IPS-11a (cell line): ENCODE measurements at regions not wholly inside any gene's neighbourhood (a gene's known extent, or its start where the extent isn't known, plus 50 kb on each side); places are given as distances from the start of the nearest gene placed in this dataset.

Experiments used
- H3K4me3 ChIP-seq: one replicate; pipeline ENCODE4 v1.5.1; 2013; ENCODE audit warnings: low read depth, low read length, control low read depth

DNA sequence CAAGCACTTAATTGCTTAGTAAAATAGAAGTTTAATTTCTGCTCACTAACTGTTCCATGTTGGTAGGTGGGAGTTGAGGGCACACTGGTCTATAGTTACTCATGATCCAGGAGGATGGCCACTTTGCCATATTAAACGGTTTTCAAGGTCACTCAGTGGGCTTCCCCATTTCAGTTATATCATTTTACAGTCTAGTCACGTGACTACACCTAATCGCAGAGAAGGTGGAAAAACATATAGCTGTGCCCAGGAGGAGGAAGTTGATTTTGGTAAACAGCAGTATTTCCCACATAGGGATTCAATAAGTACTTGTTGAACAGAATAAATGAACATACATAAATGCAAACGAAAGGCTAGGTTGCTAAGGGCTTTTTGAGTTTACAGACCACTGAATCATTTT, 541.1 kb upstream of the CAMK1G start:
- H3K4me3 ChIP-seq: no peak overlapping the region

- no peak overlapping the region for H3K4me3 ChIP-seq
Measured at GRCh38 chr1:209045331-209046057, 538.0 kb upstream of the CAMK1G start.

- H3K4me3 ChIP-seq: no peak overlapping the region
Measured at GRCh38 chr1:209046058-209046417, 537.5 kb upstream of the CAMK1G start.

- no peak overlapping the region for H3K4me3 ChIP-seq
Measured at GRCh38 chr1:209046935-209047334, 536.6 kb upstream of the CAMK1G start.

DNA sequence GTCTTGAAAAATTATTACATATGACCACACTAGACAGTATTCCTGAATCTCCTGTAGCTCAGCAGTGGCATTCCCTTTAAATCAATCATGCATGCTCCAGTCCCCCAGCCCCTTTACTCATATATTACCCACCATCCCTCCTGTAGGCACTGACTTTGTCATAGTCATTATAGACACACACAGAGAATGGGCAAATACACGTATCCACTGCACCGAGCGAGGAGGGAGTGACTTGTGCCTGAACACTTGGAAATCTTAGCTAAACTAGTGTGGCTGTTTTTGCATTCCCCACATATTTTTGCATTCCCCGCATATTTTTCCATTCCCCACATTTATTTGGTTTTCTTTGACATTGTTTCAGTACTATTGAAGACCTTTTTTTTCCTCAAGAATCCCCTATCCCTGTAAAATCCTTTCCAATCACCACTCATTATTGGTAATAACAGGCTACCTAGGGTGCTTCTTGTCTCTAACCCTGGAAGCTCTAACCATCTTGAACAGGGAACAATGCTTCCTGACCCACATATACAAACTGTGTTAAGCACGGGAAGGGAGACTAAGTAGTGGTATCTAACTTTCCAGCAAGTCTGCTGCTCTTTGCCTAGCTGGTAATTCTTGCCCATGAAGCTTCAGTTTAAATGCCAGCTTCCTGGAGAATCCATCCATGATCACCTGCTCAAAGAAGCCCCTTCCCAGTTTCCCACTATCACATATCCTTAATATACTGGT, 534.4 kb upstream of the CAMK1G start:
- H3K4me3 ChIP-seq: no peak overlapping the region

- no peak overlapping the region for H3K4me3 ChIP-seq
Measured at GRCh38 chr1:209051570-209051969, 531.9 kb upstream of the CAMK1G start.

DNA sequence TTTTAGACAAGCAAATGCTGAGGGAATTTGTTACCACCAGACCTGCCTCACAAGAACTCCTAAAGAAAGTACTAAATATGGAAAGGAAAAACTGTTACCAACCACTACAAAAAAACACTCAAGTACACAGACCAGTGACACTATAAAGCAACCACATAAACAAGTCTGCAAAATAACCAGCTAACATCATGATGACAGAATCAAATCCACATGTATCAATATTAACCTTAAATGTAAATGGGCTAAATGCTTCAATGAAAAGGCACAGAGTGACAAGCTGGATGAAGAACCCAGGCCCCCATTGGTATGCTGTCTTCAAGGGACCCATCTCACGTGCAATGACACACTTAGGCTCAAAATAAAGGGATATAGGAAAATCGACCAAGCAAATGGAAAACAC, 529.9 kb upstream of the CAMK1G start:
- H3K4me3 ChIP-seq: no peak overlapping the region

GRCh38 chr1:209057083-209057482, 526.4 kb upstream of the CAMK1G start:
- H3K4me3 ChIP-seq: no peak overlapping the region

DNA sequence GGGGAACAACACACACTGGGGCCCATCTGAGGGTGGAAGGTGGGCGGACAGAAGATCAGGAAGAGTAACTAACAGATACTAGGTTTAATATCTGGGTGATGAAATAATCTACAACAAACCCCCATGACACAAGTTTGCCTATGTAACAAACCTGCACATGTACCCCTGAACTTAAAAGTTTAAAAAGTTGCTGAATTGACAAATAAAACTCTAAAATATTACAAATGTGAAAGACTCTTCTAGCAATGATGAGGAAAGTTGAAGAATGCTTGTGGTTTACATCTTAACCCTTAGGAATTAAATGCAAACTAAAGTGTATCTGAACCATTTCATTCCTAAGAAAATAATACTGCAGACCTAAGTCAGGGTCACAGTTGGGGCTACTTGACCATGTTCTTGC, 525.6 kb upstream of the CAMK1G start:
- no peak overlapping the region for H3K4me3 ChIP-seq

- no peak overlapping the region for H3K4me3 ChIP-seq
Measured at GRCh38 chr1:209059376-209059775, 524.1 kb upstream of the CAMK1G start.

GRCh38 chr1:209059981-209060380, 523.5 kb upstream of the CAMK1G start:
- no peak overlapping the region for H3K4me3 ChIP-seq

DNA sequence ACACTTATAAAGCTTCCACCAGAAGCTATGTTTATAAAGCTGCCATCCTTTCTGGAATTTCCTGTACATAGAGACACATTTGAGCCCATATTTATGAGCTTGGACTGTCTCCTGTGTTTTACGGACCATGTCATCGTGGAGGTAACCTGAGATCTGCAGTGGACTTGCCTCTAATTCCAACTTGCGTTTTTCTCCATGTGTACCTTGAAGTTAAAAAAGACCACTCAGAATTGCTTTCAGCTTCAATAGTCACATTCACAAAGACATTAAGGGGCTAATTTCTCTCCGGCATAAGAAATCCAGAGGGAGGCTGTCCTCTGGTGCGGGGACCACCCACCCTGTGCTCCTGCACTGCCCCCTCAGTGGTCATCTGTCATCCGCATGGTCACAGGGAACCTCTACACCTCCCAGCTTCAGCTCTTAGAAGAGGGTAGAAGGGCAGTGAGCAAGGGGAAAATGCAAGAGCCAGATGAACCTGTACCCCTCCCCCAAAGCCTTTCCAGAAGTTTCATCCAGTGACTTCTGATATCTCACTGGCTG, 521.4 kb upstream of the CAMK1G start:
- no peak overlapping the region for H3K4me3 ChIP-seq

GRCh38 chr1:209062863-209063262, 520.7 kb upstream of the CAMK1G start:
- H3K4me3 ChIP-seq: no peak overlapping the region

DNA sequence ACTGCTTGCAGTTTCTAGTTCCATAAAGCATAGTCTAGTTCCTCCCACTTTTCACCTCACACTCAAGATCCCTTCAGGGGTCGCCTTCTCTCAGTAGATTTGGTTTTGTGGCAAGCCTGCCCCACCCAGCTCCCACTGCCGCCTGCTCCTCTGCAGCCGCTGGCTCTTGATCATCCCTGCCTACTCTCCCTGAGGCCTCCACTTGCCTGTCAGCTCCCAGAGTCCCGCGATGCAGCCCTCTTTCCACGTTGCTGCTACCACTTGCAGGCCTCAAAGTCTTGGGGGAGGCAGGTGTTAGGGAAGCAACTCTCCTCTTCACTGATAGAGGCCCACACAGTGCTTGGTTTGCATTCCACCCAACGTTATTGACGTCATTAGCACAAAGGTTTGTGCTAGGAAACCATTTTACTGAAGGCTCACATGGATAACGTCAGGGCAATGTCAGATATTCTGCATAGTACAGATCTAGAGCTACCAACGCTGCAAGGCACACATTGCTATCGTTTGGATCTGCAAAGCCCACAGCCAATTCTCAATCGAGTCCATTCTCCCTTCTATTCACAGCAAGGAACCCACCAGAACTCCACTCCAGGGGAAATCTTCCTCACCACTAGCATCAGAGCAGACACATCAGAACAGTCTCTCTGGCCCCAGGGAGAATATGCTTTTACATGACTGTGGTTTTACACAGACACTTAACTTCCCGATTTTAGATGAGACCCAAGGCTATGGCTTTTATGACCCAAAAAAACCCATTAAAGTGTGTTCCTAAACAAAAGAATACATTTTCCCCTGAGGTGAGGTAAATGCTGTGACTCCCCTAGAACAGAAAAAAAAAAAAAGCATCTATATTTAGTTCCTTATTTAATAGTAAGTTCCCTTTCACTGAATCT, 519.5 kb upstream of the CAMK1G start:
- H3K4me3 ChIP-seq: no peak overlapping the region

DNA sequence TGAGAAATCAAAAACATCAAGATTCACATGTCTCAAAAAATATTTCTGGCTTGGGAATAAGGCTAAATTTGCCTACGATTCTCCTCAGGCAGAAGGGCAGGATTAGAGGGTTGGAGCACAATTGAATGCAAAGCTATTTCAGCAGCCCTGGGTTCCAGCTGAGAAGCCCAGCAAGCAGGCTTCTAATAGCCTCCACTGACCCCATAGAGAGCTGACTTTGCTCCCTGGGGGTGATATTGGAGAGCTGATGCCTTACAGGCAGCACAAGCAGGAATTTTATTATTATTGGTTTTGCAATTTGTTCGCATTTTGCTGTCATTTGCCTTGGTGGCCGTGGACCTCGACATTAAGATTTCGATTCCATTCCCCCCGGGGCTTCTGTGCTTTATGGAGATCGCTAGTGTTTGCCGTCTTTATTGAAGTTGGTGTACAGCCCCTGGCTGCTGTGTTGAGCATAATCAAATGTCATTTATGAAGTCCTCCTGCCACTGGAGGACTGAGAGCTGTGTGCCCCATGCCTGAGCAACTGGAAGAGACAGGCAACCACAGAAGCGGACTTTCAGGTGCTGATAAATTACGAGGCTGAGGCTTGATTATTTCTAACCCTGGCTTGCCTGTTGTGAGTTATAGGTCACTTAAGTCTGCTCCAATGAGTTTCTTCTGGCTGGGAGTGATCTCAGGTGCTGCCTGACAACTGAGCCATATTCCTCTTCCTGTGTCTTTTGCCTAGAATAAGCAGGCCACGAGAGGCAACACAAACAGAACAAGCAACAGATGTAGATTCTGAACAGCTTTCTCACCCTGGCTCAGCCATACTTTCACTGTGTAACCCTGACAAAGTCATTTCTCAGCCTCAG, 518.4 kb upstream of the CAMK1G start:
- no peak overlapping the region for H3K4me3 ChIP-seq

GRCh38 chr1:209072481-209072880, 511.0 kb upstream of the CAMK1G start:
- no peak overlapping the region for H3K4me3 ChIP-seq

- H3K4me3 ChIP-seq: no peak overlapping the region
Measured at GRCh38 chr1:209073879-209074278, 509.6 kb upstream of the CAMK1G start.

GRCh38 chr1:209074575-209075250, 508.8 kb upstream of the CAMK1G start:
- H3K4me3 ChIP-seq: no peak overlapping the region

- no peak overlapping the region for H3K4me3 ChIP-seq
Measured at GRCh38 chr1:209076688-209077087, 506.8 kb upstream of the CAMK1G start.
